Astrocyte (in vitro differentiated cells and primary cell): ENCODE measurements at regions not wholly inside any gene's neighbourhood (a gene's known extent, or its start where the extent isn't known, plus 50 kb on each side); places are given as distances from the start of the nearest gene placed in this dataset.
"Not testable (repeated sequence)": the region's sequence is repeated elsewhere in the genome, so short reads cannot be mapped to it uniquely, and the experiment has no call there.

Source experiments
- DNase-seq: peaks from one replicate; pipeline ENCODE4 v3.0.0-alpha.2; 2010; ENCODE audit warnings: low read depth
- FAIRE-seq: peaks from 2 replicates; lab custom pipeline; 2011; peaks lifted over from hg19 to GRCh38; lab: Jason Lieb, UNC
- H2AFZ ChIP-seq: 2 replicates; pipeline ENCODE4 v1.6.0; 2012; ENCODE audit warnings: low read depth, low read length, inconsistent platforms
- H3K27ac ChIP-seq: 2 replicates; pipeline ENCODE4 v1.5.1; 2011; ENCODE audit warnings: low read depth, low read length, inconsistent platforms
- H3K27me3 ChIP-seq: 2 replicates; pipeline ENCODE4 v1.6.0; 2011; ENCODE audit warnings: low read length, inconsistent platforms; ENCODE audit not compliant: insufficient read depth
- H3K36me3 ChIP-seq: 2 replicates; pipeline ENCODE4 v1.5.1; 2011; ENCODE audit warnings: low read length, inconsistent platforms; ENCODE audit not compliant: insufficient read depth
- H3K4me1 ChIP-seq: 2 replicates; pipeline ENCODE4 v1.5.1; 2011; ENCODE audit warnings: low read length, inconsistent platforms; ENCODE audit not compliant: insufficient read depth
- H3K4me2 ChIP-seq: 2 replicates; pipeline ENCODE4 v1.6.0; 2012; ENCODE audit warnings: low read length, inconsistent platforms
- H3K4me3 ChIP-seq: 2 replicates; pipeline ENCODE4 v1.5.1; 2011; ENCODE audit warnings: low read depth, mild to moderate bottlenecking, low read length, inconsistent platforms; ENCODE audit not compliant: insufficient read depth
- H3K79me2 ChIP-seq: 2 replicates; pipeline ENCODE4 v1.6.0; 2012; ENCODE audit warnings: mild to moderate bottlenecking, low read length, inconsistent platforms; ENCODE audit not compliant: insufficient read depth
- H3K9ac ChIP-seq: 2 replicates; pipeline ENCODE4 v1.6.0; 2012; ENCODE audit warnings: mild to moderate bottlenecking, low read length, inconsistent platforms
- H3K9me3 ChIP-seq: 2 replicates; pipeline ENCODE4 v1.5.1; 2012; ENCODE audit warnings: low read depth, mild to moderate bottlenecking, low read length, inconsistent platforms; ENCODE audit not compliant: insufficient read depth
- H4K20me1 ChIP-seq: 2 replicates; pipeline ENCODE4 v1.6.0; 2012; ENCODE audit warnings: low read length, inconsistent platforms; ENCODE audit not compliant: insufficient read depth
- H3K27ac Mint-ChIP-seq: one replicate; pipeline ENCODE4 v1.8.0; 2021; ENCODE audit warnings: mild to moderate bottlenecking, mixed read lengths; ENCODE audit not compliant: unreplicated experiment
- H3K27me3 Mint-ChIP-seq: one replicate; pipeline ENCODE4 v1.8.0; 2021; ENCODE audit warnings: low read depth, mixed read lengths; ENCODE audit not compliant: unreplicated experiment
- H3K36me3 Mint-ChIP-seq: one replicate; pipeline ENCODE4 v1.8.0; 2021; ENCODE audit warnings: low read depth, mixed read lengths; ENCODE audit not compliant: unreplicated experiment
- H3K4me1 Mint-ChIP-seq: one replicate; pipeline ENCODE4 v1.8.0; 2021; ENCODE audit warnings: low read depth, mixed read lengths; ENCODE audit not compliant: unreplicated experiment
- H3K4me3 Mint-ChIP-seq: one replicate; pipeline ENCODE4 v1.8.0; 2021; ENCODE audit warnings: mild to moderate bottlenecking, moderate library complexity, mixed read lengths; ENCODE audit not compliant: unreplicated experiment
- H3K9me3 Mint-ChIP-seq: one replicate; pipeline ENCODE4 v1.8.0; 2021; ENCODE audit warnings: mild to moderate bottlenecking, mixed read lengths; ENCODE audit not compliant: unreplicated experiment
- EZH2 ChIP-seq: IDR thresholded peaks from 2 replicates; pipeline ENCODE4 v1.6.1; 2012; ENCODE audit warnings: mild to moderate bottlenecking, low read length, inconsistent platforms; ENCODE audit not compliant: insufficient read depth
- TF ChIP-seq, protein P1 (sequence below): IDR thresholded peaks from 2 replicates; pipeline ENCODE4 v1.5.1; 2011; ENCODE audit warnings: low read depth, mild to moderate bottlenecking, inconsistent platforms, low read length, moderate library complexity; ENCODE audit not compliant: insufficient read depth

- DNase-seq: no peak
- Histone ChIP-seq H3K27me3 (no peaks in the 10 kb centered on the region), H3K36me3 (no peaks in the 10 kb centered on the region), H3K9me3 (no peaks in the 10 kb centered on the region), H3K9ac (no peak overlapping the region), H3K4me1 (no peaks in the 10 kb centered on the region), H3K4me2 (no peak overlapping the region), H3K79me2 (no peaks in the 10 kb centered on the region), H3K27ac (no peak overlapping the region), H3K4me3 (no peak overlapping the region), H2AFZ (no peak overlapping the region), H4K20me1 (no peaks in the 10 kb centered on the region)
- H3K36me3 Mint-ChIP-seq: peaks cover 2% of the 10 kb centered on the region
- no peak overlapping the region for H3K27ac Mint-ChIP-seq
- peaks cover 10% of the 10 kb centered on the region for H3K4me1 Mint-ChIP-seq
- peaks cover 5% of the 10 kb centered on the region for H3K9me3 Mint-ChIP-seq
- no peak for FAIRE-seq
- no peak overlapping the region for H3K4me3 Mint-ChIP-seq
- no peaks in the 10 kb centered on the region for H3K27me3 Mint-ChIP-seq
- no peak for TF ChIP-seq EZH2
- TF ChIP-seq, protein P1, sequence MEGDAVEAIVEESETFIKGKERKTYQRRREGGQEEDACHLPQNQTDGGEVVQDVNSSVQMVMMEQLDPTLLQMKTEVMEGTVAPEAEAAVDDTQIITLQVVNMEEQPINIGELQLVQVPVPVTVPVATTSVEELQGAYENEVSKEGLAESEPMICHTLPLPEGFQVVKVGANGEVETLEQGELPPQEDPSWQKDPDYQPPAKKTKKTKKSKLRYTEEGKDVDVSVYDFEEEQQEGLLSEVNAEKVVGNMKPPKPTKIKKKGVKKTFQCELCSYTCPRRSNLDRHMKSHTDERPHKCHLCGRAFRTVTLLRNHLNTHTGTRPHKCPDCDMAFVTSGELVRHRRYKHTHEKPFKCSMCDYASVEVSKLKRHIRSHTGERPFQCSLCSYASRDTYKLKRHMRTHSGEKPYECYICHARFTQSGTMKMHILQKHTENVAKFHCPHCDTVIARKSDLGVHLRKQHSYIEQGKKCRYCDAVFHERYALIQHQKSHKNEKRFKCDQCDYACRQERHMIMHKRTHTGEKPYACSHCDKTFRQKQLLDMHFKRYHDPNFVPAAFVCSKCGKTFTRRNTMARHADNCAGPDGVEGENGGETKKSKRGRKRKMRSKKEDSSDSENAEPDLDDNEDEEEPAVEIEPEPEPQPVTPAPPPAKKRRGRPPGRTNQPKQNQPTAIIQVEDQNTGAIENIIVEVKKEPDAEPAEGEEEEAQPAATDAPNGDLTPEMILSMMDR: no peak
Measured at GRCh38 chr4:162837241-162837640, 329.4 kb downstream of the NAF1 start.

DNA sequence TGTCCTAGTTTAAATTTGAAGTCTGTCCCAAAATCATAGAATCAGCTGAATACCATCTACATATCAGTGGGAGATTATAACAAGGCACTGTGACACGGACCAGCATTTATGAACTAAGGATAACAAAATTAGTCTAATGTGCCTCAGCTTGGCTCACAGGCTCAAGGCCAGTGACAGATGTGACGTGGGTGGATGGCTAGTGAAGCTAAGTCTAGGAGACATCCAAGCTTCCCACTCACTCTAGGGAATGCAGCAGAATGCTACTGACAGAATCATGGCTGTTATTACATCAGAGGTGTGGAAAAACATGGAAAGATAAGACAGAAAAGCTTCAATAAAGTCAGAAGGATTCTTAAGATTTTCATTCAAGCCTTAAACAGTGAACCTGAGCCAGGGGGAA, 329.9 kb downstream of the NAF1 start:
- no peak overlapping the region for H3K4me2 ChIP-seq
- H3K4me3 ChIP-seq: no peak overlapping the region
- no peak overlapping the region for H3K4me3 Mint-ChIP-seq
- H3K36me3 ChIP-seq: no peaks in the 10 kb centered on the region
- no peaks in the 10 kb centered on the region for H3K9me3 ChIP-seq
- H3K27ac Mint-ChIP-seq: no peak overlapping the region
- H4K20me1 ChIP-seq: no peaks in the 10 kb centered on the region
- H3K9me3 Mint-ChIP-seq: peaks cover 5% of the 10 kb centered on the region
- peaks cover 10% of the 10 kb centered on the region for H3K4me1 Mint-ChIP-seq
- no peaks in the 10 kb centered on the region for H3K4me1 ChIP-seq
- DNase-seq (no peak), FAIRE-seq (no peak)
- no peaks in the 10 kb centered on the region for H3K79me2 ChIP-seq
- H2AFZ ChIP-seq: no peak overlapping the region
- H3K27me3 ChIP-seq: no peaks in the 10 kb centered on the region
- no peak overlapping the region for H3K9ac ChIP-seq
- H3K27me3 Mint-ChIP-seq: no peaks in the 10 kb centered on the region
- H3K27ac ChIP-seq: no peak overlapping the region
- no peak for TF ChIP-seq EZH2
- TF ChIP-seq, protein P1: no peak
- peaks cover 2% of the 10 kb centered on the region for H3K36me3 Mint-ChIP-seq

DNA sequence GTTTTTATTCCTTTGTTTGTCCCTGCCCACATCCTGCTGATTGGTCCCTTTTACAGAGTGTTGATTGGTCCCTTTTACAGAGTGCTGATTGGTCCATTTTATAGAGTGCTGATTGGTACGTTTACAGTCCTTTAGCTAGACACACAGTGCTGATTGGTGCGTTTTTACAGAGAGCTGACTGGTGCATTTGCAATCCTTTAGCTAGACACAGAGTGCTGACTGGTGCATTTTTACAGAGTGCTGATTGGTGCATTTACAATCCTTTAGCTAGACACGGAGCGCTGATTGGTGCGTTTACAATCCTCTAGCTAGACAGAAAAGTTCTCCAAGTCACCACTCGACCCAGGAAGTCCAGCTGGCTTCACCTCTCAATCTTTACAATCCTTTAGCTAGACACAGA, 330.4 kb downstream of the NAF1 start:
- not testable (repeated sequence) for H3K27me3 Mint-ChIP-seq, H3K4me3 ChIP-seq

More for the DNA sequence above, 330.4 kb downstream of the NAF1 start:
- not testable (repeated sequence) for H3K27ac Mint-ChIP-seq, H3K36me3 Mint-ChIP-seq, H2AFZ ChIP-seq, H3K4me3 Mint-ChIP-seq, H3K9me3 ChIP-seq, H3K9ac ChIP-seq, H3K4me2 ChIP-seq, DNase-seq, H3K4me1 Mint-ChIP-seq, H3K36me3 ChIP-seq, H4K20me1 ChIP-seq, H3K79me2 ChIP-seq, H3K9me3 Mint-ChIP-seq, H3K27ac ChIP-seq, H3K4me1 ChIP-seq, H3K27me3 ChIP-seq, FAIRE-seq
